Pons (tissue), 1 donor: ENCODE measurements at regions not wholly inside any gene's neighbourhood (a gene's known extent, or its start where the extent isn't known, plus 50 kb on each side); places are given as distances from the start of the nearest gene placed in this dataset.
"Not testable (repeated sequence)": the region's sequence is repeated elsewhere in the genome, so short reads cannot be mapped to it uniquely, and the experiment has no call there.

Experiments
- DNase-seq: peaks from one replicate; pipeline ENCODE4 v3.0.0-alpha.2; 2016; ENCODE audit warnings: low spot score

GRCh38 chr6:66134021-66134420, 427.0 kb upstream of the EYS start:
- DNase-seq, result no peak

DNA sequence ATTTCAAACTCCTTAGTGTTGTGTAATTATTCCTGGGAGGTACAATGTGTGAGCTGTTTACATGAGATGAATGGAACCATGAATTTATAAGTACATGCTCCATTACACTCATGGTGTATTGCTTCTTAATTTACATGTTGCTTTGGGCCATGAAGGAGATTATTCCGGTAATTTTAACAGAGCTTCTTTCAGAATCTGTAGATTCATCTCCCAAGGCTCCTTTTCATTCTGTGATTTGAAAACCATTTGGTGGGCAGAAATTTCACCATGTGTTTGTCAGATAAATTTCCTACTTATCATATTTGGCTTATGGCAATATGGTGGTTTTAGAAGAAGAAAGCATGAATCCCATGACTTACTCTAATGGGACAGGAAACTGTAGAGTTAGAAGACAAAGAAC, 421.6 kb upstream of the EYS start:
- no peak for DNase-seq

GRCh38 chr6:66128243-66128642, 421.2 kb upstream of the EYS start:
- DNase-seq, result peak; percentile 25

DNA sequence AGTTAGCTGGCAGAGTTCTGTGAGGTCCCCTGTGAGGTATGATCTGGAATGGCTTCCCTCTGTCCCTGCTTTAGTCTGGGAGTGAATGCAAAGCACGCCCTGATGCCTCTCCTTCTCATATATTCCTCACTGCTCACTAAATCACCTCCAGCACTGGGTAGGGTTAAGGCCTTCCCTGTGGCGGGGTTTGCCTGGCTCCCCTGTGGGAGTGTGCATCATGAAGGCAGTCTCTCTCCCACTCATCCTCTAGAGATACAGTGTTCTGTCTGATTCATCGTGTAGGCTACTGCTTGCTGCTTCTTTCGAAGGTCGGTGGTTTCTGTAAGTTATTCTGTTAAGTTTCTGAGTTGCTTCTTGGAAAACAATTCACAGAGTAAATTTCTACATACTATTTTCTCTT, 420.0 kb upstream of the EYS start:
- DNase-seq, result no peak

GRCh38 chr6:66126358-66126757, 419.3 kb upstream of the EYS start:
- no peak for DNase-seq

GRCh38 chr6:66103954-66104353, 396.9 kb upstream of the EYS start:
- no peak for DNase-seq

DNA sequence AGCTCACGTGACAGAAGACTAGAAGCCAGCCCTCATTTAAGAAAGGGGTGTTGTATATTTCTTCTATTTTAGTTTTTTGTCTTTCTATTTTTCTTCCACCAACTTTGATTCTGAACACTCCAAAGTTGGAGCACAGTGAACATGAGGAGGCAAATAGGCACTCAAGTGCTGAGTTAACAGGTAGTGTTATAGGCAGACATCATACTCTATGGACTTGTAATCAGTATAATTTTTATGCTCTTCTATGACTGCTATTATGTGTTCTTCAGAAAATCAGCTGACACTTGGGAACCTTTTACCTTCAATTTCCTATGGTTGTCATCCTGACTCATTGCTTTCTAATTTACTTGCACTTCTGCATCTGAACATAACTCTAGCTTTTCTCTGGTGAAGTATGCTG, 396.3 kb upstream of the EYS start:
- no peak for DNase-seq

GRCh38 chr6:66096679-66097078, 389.7 kb upstream of the EYS start:
- no peak for DNase-seq

- DNase-seq, result no peak
These were observed 387.6 kb upstream of the EYS start for GRCh38 chr6:66094615-66095014.

DNA sequence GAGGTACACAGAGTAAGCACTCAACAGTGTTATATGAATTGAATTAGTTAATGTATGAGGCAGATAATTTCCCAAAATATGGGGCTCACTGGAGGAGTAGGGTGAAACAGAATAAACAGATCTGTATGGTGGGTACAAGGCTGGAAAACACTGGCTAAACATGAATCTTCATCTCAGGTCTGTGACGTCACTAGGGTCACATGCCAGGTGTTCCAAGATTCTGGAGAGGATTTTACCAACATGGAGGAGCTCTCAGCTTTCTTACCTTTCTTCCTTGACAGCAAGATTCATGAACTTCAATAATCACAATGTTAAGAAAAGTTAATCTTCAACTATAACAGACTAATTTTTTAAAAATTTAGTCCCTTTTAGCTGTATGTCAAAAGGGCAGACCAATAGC, 385.3 kb upstream of the EYS start:
- DNase-seq, result not testable (repeated sequence)

DNA sequence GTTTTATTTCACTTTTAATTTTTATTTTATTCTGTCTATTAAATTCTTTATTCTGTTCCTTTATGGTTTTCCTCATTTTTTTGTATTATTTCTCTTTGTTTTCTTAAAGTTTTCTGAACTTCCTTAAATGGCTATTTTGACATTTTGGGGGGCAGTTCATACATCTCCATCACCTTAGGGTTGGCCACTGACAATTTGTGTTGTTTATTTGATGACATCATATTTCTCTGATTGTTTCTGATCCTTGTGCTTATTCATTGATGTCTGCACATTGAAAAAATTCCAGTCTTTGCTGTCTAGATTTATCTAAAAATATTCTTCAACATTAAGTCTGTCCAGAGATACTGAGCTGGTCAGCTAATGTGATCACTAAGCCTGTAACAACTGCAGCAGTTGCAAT, 379.5 kb upstream of the EYS start:
- no peak for DNase-seq

GRCh38 chr6:66082914-66083313, 375.9 kb upstream of the EYS start:
- no peak for DNase-seq

DNA sequence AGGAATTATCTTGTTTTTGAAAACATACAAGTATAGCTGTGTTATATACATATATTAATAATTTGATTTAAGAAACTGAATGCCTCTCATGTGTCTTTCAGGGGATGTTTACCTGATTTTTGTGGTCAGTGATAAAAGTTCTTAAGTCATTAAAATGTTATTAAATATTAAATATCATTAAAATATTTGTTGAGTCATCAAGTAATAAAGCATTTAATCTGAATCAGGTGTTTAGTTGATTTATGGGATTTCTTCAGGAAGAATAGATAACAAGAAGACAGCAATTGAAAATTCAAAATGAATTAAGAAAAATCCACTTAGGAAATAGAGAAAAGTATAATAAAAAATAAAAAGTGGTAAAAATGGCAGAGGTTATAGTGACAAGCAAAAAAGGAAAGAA, 361.9 kb upstream of the EYS start:
- no peak for DNase-seq

GRCh38 chr6:66068033-66068432, 361.0 kb upstream of the EYS start:
- no peak for DNase-seq

DNA sequence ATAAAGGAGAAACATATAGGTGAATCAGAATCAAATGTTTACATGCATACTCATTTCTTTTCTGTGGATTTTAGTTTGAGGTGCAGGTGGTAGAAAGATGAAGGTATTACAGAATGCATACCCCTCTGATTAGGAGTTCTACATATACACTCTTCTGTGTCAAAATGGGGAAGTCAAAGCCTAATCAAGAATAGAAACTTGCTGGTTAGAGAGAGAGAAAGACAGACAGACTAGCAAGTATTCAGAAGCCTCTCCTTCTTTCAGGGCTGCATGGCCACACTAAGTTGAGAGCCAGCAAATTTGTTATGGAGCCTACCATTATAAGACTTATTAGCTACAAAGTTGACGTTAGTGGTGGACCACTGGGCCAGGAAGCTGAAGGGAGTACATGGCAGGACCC, 358.3 kb upstream of the EYS start:
- no peak for DNase-seq

- DNase-seq, result no peak
These were observed 350.0 kb upstream of the EYS start for GRCh38 chr6:66057034-66057433.

DNA sequence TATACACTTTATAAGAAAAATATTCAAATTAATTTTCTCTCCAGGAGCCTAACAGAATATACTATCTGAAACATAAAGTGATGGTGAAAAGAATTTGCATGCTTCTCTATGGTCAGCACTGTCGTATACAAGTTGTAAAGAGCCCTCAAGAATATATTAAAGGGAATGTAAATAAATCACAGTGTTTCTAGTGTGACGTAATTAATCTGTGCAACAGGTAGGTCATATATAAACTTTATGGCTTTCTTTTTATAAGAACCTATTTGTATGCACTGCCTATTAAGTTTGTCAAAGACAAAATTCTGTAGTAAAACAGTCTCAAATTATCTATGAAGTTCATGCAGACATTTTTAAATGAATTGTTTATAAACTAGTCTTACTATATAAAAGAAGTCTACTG, 347.9 kb upstream of the EYS start:
- DNase-seq, result no peak

- no peak for DNase-seq
These were observed 344.8 kb upstream of the EYS start for GRCh38 chr6:66051812-66052211.

GRCh38 chr6:66048684-66049474, 341.9 kb upstream of the EYS start:
- DNase-seq, result no peak

DNA sequence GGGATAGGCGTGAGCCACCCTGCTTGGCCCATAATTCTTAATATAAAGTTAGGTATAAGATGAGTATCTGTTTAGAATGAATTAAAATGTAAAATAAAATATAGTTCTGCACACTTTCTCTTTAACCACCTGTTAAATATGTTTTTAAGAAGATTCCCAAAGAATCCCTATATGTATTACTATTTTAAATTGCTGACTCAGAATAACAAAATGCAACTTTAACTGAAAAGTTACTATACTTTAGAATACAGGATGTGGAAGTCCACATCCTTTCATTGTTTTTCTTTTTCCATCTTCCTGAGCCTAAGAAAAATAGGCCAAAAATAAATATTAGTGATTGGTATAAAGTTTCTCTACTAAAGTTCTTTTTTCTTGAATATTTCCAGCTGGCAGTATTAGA, 325.6 kb upstream of the EYS start:
- DNase-seq, result no peak

GRCh38 chr6:66029391-66029790, 322.4 kb upstream of the EYS start:
- no peak for DNase-seq

- DNase-seq, result no peak
These were observed 292.3 kb upstream of the EYS start for GRCh38 chr6:65999288-65999791.

DNA sequence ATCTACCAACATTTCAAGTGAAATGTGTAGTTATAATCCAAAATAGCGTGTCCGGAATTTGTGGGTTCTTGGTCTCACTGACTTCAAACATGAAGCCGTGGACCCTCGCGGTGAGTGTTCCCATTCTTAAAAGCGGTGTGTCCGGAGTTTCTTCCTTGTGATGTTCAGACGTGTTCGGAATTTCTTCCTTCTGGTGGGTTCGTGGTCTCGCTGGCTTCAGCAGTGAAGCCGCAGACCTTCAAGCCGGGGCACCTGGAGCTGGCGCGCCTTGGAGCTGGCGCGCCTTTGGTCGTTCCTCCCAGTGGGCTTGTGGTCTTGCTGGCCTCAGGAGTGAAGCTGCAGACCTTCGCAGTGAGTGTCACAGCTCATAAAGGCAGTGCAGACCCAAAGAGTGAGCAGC, 291.5 kb upstream of the EYS start:
- no peak for DNase-seq

DNA sequence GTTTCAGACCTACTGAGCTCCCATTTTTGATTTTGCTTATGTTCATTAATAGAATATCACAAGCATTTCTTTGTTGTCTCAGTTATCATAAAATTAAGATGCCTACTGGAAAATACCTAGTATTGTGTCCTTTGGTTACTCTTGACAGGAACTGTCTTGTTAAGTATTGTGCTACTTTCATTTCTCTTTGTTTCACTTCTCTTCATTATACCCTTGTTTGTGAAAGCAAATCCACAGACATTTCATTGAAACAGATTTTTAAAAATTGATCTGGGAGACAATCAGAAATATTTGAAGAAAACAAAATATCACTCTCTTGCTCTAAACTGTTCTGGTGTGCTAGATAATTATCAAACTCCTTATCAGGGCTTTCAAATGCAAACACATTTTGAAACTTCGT, 290.5 kb upstream of the EYS start:
- no peak for DNase-seq
